ENCODE measurements at regions not wholly inside any gene's neighbourhood (a gene's known extent, or its start where the extent isn't known, plus 50 kb on each side); places are given as distances from the start of the nearest gene placed in this dataset.

DNA sequence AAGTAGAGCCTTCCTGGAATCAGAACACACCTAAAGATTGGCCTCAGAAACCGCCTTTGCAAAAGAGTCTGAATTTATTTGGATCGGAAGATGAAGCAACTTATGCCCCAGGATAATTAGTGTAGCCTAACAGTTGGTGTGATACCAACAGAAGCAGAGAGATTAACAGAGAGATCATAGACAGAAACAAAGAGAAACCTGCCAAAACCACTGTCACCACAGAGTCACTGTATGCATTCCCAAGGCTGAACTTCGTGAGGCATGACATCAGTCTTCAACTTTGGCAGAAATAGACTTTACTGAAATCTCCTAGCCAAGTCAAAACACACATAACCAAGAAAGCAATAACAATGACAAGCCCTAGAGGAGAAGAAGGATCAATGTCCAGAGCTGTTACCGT, 361.8 kb downstream of the ELAVL2 start:
- no TSS peak for BruUV-seq (replicated peaks)
- TF ChIP-seq, protein P1, sequence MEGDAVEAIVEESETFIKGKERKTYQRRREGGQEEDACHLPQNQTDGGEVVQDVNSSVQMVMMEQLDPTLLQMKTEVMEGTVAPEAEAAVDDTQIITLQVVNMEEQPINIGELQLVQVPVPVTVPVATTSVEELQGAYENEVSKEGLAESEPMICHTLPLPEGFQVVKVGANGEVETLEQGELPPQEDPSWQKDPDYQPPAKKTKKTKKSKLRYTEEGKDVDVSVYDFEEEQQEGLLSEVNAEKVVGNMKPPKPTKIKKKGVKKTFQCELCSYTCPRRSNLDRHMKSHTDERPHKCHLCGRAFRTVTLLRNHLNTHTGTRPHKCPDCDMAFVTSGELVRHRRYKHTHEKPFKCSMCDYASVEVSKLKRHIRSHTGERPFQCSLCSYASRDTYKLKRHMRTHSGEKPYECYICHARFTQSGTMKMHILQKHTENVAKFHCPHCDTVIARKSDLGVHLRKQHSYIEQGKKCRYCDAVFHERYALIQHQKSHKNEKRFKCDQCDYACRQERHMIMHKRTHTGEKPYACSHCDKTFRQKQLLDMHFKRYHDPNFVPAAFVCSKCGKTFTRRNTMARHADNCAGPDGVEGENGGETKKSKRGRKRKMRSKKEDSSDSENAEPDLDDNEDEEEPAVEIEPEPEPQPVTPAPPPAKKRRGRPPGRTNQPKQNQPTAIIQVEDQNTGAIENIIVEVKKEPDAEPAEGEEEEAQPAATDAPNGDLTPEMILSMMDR (IDR thresholded peaks at IDR 0.05; ENCODE audit: unreplicated experiment) = no peak
- no peak overlapping the region for H3K27ac Mint-ChIP-seq (ENCODE audit: low read depth, unreplicated experiment)
- H3K9me3 Mint-ChIP-seq (ENCODE audit: unreplicated experiment) = no peaks in the 10 kb centered on the region
- H3K27me3 Mint-ChIP-seq (ENCODE audit: insufficient read depth, unreplicated experiment) = peaks cover 72% of the 10 kb centered on the region
- ChIA-PET CTCF (no interaction called here), POLR2A (no interaction called here)
- H3K4me1 Mint-ChIP-seq (ENCODE audit: insufficient read depth, unreplicated experiment) = no peaks in the 10 kb centered on the region
- DNase-seq (ENCODE audit: unreplicated experiment) = no peak
- H3K36me3 Mint-ChIP-seq (ENCODE audit: insufficient read depth, unreplicated experiment) = no peaks in the 10 kb centered on the region
- no peak overlapping the region for H3K4me3 Mint-ChIP-seq (ENCODE audit: unreplicated experiment)
- intact Hi-C loops (cut with micrococcal nuclease) = no loop called here

DNA sequence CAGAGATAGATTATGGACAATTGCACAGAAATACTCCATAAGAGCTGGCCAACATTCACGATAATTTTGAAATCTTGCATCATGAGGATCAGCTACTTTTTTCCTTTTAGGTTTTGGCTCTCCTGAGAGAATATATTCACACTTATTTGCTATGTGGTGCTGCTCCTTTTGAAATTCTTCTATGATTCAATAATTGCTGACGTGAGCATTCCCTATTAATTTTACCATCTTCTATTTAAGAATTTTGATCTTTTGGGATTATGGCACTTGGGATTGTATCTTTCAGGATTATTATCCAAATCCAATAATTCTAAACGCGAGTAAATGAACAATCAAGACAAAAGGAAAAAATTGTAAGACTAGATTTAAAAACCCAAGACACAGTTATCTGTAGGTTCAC, 358.8 kb downstream of the ELAVL2 start:
- Mint-ChIP-seq H3K4me1 (ENCODE audit: insufficient read depth, unreplicated experiment) (no peaks in the 10 kb centered on the region), H3K27ac (ENCODE audit: low read depth, unreplicated experiment) (no peak overlapping the region), H3K36me3 (ENCODE audit: insufficient read depth, unreplicated experiment) (no peaks in the 10 kb centered on the region), H3K9me3 (ENCODE audit: unreplicated experiment) (no peaks in the 10 kb centered on the region), H3K4me3 (ENCODE audit: unreplicated experiment) (no peak overlapping the region), H3K27me3 (ENCODE audit: insufficient read depth, unreplicated experiment) (peaks cover 54% of the 10 kb centered on the region)
- no peak for DNase-seq (ENCODE audit: unreplicated experiment)
- BruUV-seq (replicated peaks) = no TSS peak
- TF ChIP-seq, protein P1 (IDR thresholded peaks at IDR 0.05; ENCODE audit: unreplicated experiment) = no peak
- ChIA-PET CTCF (no interaction called here), POLR2A (no interaction called here)
- intact Hi-C loops (cut with micrococcal nuclease) = no loop called here

DNA sequence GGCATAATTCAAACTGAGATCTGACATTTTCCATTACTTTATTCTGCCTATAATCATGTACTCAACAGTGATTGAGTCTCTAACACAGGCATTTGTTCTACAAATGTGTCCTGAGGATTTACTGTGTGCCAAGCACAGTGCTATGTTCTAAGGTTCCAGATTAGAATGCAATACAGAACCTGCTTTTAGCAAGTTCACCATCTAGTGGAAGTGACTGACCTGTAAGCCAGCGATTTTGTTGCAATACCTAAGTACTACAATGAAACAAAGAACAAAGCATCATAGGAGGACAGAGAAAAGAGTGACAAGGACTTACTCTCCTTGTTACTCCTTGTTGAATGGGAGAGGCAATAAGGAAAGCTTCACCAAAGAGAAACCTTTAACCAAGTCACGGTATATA, 348.1 kb downstream of the ELAVL2 start:
- Mint-ChIP-seq H3K27ac (ENCODE audit: low read depth, unreplicated experiment) (no peak overlapping the region), H3K4me3 (ENCODE audit: unreplicated experiment) (no peak overlapping the region), H3K4me1 (ENCODE audit: insufficient read depth, unreplicated experiment) (no peaks in the 10 kb centered on the region), H3K36me3 (ENCODE audit: insufficient read depth, unreplicated experiment) (no peaks in the 10 kb centered on the region), H3K27me3 (ENCODE audit: insufficient read depth, unreplicated experiment) (peaks cover 66% of the 10 kb centered on the region), H3K9me3 (ENCODE audit: unreplicated experiment) (no peaks in the 10 kb centered on the region)
- intact Hi-C loops (cut with micrococcal nuclease) = no loop called here
- no peak for DNase-seq (ENCODE audit: unreplicated experiment)
- no TSS peak for BruUV-seq (replicated peaks)
- CTCF ChIA-PET = interaction anchor here (0.6 kb wide), 1 partner anchor 225 kb away, joined by 3 read pairs; no protein-coding TSS in a partner anchor
- POLR2A ChIA-PET = no interaction called here
- TF ChIP-seq, protein P1 (IDR thresholded peaks at IDR 0.05; ENCODE audit: unreplicated experiment) = no peak

DNA sequence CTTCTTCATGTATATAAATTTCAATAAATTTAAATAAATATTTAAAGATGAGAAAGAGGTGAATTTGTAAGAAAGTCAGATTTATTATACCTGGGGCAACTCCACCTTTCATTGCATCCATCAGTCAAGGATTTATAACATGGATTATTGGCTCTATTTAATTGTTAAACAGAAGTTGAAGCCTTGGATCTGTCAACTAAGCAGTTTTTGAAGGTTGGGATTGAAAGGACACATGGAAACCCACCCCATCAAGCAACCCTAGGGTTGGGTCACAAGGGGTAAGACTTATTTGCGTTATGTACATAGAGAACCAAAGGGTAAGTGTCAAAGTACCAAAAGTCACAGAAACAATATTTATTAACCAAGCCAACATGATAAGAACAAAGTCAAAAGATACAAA, 342.5 kb downstream of the ELAVL2 start:
- CTCF ChIA-PET = no interaction called here

More for the DNA sequence above, 342.5 kb downstream of the ELAVL2 start:
- DNase-seq (ENCODE audit: unreplicated experiment) = no peak
- H3K27ac Mint-ChIP-seq (ENCODE audit: low read depth, unreplicated experiment) = no peak overlapping the region
- peaks cover 56% of the 10 kb centered on the region for H3K27me3 Mint-ChIP-seq (ENCODE audit: insufficient read depth, unreplicated experiment)
- POLR2A ChIA-PET = no interaction called here
- no peak overlapping the region for H3K4me3 Mint-ChIP-seq (ENCODE audit: unreplicated experiment)
- no peaks in the 10 kb centered on the region for H3K9me3 Mint-ChIP-seq (ENCODE audit: unreplicated experiment)
- no TSS peak for BruUV-seq (replicated peaks)
- H3K4me1 Mint-ChIP-seq (ENCODE audit: insufficient read depth, unreplicated experiment) = no peaks in the 10 kb centered on the region
- TF ChIP-seq, protein P1 (IDR thresholded peaks at IDR 0.05; ENCODE audit: unreplicated experiment) = no peak
- no peaks in the 10 kb centered on the region for H3K36me3 Mint-ChIP-seq (ENCODE audit: insufficient read depth, unreplicated experiment)
- intact Hi-C loops (cut with micrococcal nuclease) = no loop called here
